SJSA1 (cell line): ENCODE measurements at regions not wholly inside any gene's neighbourhood (a gene's known extent, or its start where the extent isn't known, plus 50 kb on each side); places are given as distances from the start of the nearest gene placed in this dataset.
"Not testable (repeated sequence)": the region's sequence is repeated elsewhere in the genome, so short reads cannot be mapped to it uniquely, and the experiment has no call there.

Source experiments
- DNase-seq, 2 experiments: peaks; one replicate each; pipeline ENCODE4 v3.0.0-alpha.2; 2015 to 2020; ENCODE audit warnings: low spot score in 2 of 2, low read depth in 1 of 2
- H3K27ac ChIP-seq: fragments of 250-450 bp; sonication (Bioruptor Pico); 2 replicates; pipeline ENCODE4 v1.5.1; 2020; ENCODE audit warnings: mild to moderate bottlenecking, moderate library complexity
- H3K27me3 ChIP-seq: fragments of 250-450 bp; sonication (Bioruptor Pico); replicated peaks from 2 replicates; pipeline ENCODE4 v1.5.1; 2020; ENCODE audit warnings: mild to moderate bottlenecking, moderate library complexity
- H3K36me3 ChIP-seq: fragments of 250-450 bp; sonication (Bioruptor Pico); 2 replicates; pipeline ENCODE4 v1.5.1; 2020; ENCODE audit warnings: mild to moderate bottlenecking
- H3K4me1 ChIP-seq: fragments of 250-450 bp; sonication (Bioruptor Pico); replicated peaks from 2 replicates; pipeline ENCODE4 v1.6.1; 2021; ENCODE audit warnings: mild to moderate bottlenecking
- H3K4me3 ChIP-seq: fragments of 250-450 bp; sonication (Bioruptor Pico); 2 replicates; pipeline ENCODE4 v1.5.1; 2020; ENCODE audit warnings: mild to moderate bottlenecking
- H3K9me3 ChIP-seq: fragments of 250-450 bp; sonication (Bioruptor Pico); replicated peaks from 2 replicates; pipeline ENCODE4 v1.5.1; 2020; ENCODE audit warnings: mild to moderate bottlenecking

- H3K27me3 ChIP-seq: no peaks in the 10 kb centered on the region
- H3K36me3 ChIP-seq: no peaks in the 10 kb centered on the region
- no peak overlapping the region for H3K27ac ChIP-seq
- no peak overlapping the region for H3K4me3 ChIP-seq
- no peak for DNase-seq
- H3K9me3 ChIP-seq: no peaks in the 10 kb centered on the region
- no peaks in the 10 kb centered on the region for H3K4me1 ChIP-seq
Measured at GRCh38 chr17:33560165-33560564, 267.1 kb upstream of the ASIC2 start.

- Histone ChIP-seq H3K27me3 (no peaks in the 10 kb centered on the region), H3K4me1 (no peaks in the 10 kb centered on the region), H3K9me3 (no peaks in the 10 kb centered on the region), H3K36me3 (no peaks in the 10 kb centered on the region), H3K4me3 (no peak overlapping the region), H3K27ac (no peak overlapping the region)
- no peak for DNase-seq
Measured at GRCh38 chr17:33560871-33561270, 267.8 kb upstream of the ASIC2 start.

GRCh38 chr17:33561569-33562334 lies 268.7 kb upstream of the ASIC2 start:
- no peak for DNase-seq
- Histone ChIP-seq H3K27ac (no peak overlapping the region), H3K36me3 (no peaks in the 10 kb centered on the region), H3K4me1 (no peaks in the 10 kb centered on the region), H3K9me3 (no peaks in the 10 kb centered on the region), H3K27me3 (no peaks in the 10 kb centered on the region), H3K4me3 (no peak overlapping the region)

- no peaks in the 10 kb centered on the region for H3K27me3 ChIP-seq
- DNase-seq: no peak
- H3K27ac ChIP-seq: no peak overlapping the region
- no peaks in the 10 kb centered on the region for H3K9me3 ChIP-seq
- H3K36me3 ChIP-seq: no peaks in the 10 kb centered on the region
- H3K4me1 ChIP-seq: no peaks in the 10 kb centered on the region
- no peak overlapping the region for H3K4me3 ChIP-seq
Measured at GRCh38 chr17:33562792-33563191, 269.7 kb upstream of the ASIC2 start.

- no peak for DNase-seq
- Histone ChIP-seq H3K27me3 (no peaks in the 10 kb centered on the region), H3K4me1 (no peaks in the 10 kb centered on the region), H3K36me3 (no peaks in the 10 kb centered on the region), H3K27ac (no peak overlapping the region), H3K9me3 (no peaks in the 10 kb centered on the region), H3K4me3 (no peak overlapping the region)
Measured at GRCh38 chr17:33564146-33564545, 271.1 kb upstream of the ASIC2 start.

- Histone ChIP-seq H3K36me3 (no peaks in the 10 kb centered on the region), H3K4me1 (no peaks in the 10 kb centered on the region), H3K27me3 (no peaks in the 10 kb centered on the region), H3K9me3 (no peaks in the 10 kb centered on the region), H3K27ac (no peak overlapping the region), H3K4me3 (no peak overlapping the region)
- no peak for DNase-seq
Measured at GRCh38 chr17:33567223-33567622, 274.1 kb upstream of the ASIC2 start.

GRCh38 chr17:33572615-33573014 lies 279.5 kb upstream of the ASIC2 start:
- no peak for DNase-seq
- Histone ChIP-seq H3K4me1 (no peaks in the 10 kb centered on the region), H3K4me3 (no peak overlapping the region), H3K9me3 (no peaks in the 10 kb centered on the region), H3K27ac (no peak overlapping the region), H3K27me3 (no peaks in the 10 kb centered on the region), H3K36me3 (no peaks in the 10 kb centered on the region)

- no peaks in the 10 kb centered on the region for H3K27me3 ChIP-seq
- H3K4me3 ChIP-seq: no peak overlapping the region
- no peak overlapping the region for H3K27ac ChIP-seq
- no peaks in the 10 kb centered on the region for H3K4me1 ChIP-seq
- no peaks in the 10 kb centered on the region for H3K9me3 ChIP-seq
- DNase-seq: no peak
- no peaks in the 10 kb centered on the region for H3K36me3 ChIP-seq
Measured at GRCh38 chr17:33574942-33575445, 281.9 kb upstream of the ASIC2 start.

- not testable (repeated sequence) for DNase-seq, H3K36me3 ChIP-seq, H3K27me3 ChIP-seq, H3K4me3 ChIP-seq, H3K27ac ChIP-seq, H3K9me3 ChIP-seq, H3K4me1 ChIP-seq
Measured at GRCh38 chr17:33579740-33580139, 286.6 kb upstream of the ASIC2 start.

- no peaks in the 10 kb centered on the region for H3K4me1 ChIP-seq
- no peak for DNase-seq
Measured at GRCh38 chr17:33580215-33580614, 287.1 kb upstream of the ASIC2 start.

GRCh38 chr17:33582661-33583060 lies 289.6 kb upstream of the ASIC2 start:
- no peak for DNase-seq
- H3K27me3 ChIP-seq: no peaks in the 10 kb centered on the region
- no peaks in the 10 kb centered on the region for H3K9me3 ChIP-seq
- H3K27ac ChIP-seq: no peak overlapping the region
- no peak overlapping the region for H3K4me3 ChIP-seq
- no peaks in the 10 kb centered on the region for H3K36me3 ChIP-seq
- H3K4me1 ChIP-seq: no peaks in the 10 kb centered on the region

More at GRCh38 chr17:33580215-33580614, 287.1 kb upstream of the ASIC2 start:
- Histone ChIP-seq H3K27ac (no peak overlapping the region), H3K9me3 (no peaks in the 10 kb centered on the region), H3K27me3 (no peaks in the 10 kb centered on the region), H3K36me3 (no peaks in the 10 kb centered on the region), H3K4me3 (no peak overlapping the region)

GRCh38 chr17:33583518-33584417 lies 290.7 kb upstream of the ASIC2 start:
- no peaks in the 10 kb centered on the region for H3K27me3 ChIP-seq
- no peak overlapping the region for H3K4me3 ChIP-seq
- no peaks in the 10 kb centered on the region for H3K4me1 ChIP-seq
- H3K36me3 ChIP-seq: no peaks in the 10 kb centered on the region
- no peaks in the 10 kb centered on the region for H3K9me3 ChIP-seq
- DNase-seq: no peak
- H3K27ac ChIP-seq: no peak overlapping the region

- no peak overlapping the region for H3K27ac ChIP-seq
- H3K9me3 ChIP-seq: no peaks in the 10 kb centered on the region
- H3K36me3 ChIP-seq: no peaks in the 10 kb centered on the region
- no peak for DNase-seq
- H3K4me1 ChIP-seq: no peaks in the 10 kb centered on the region
- no peaks in the 10 kb centered on the region for H3K27me3 ChIP-seq
- no peak overlapping the region for H3K4me3 ChIP-seq
Measured at GRCh38 chr17:33593991-33594390, 300.9 kb upstream of the ASIC2 start.

- Histone ChIP-seq H3K27ac (no peak overlapping the region), H3K36me3 (no peaks in the 10 kb centered on the region)
Measured at GRCh38 chr17:33595828-33596227, 302.7 kb upstream of the ASIC2 start.

More at GRCh38 chr17:33595828-33596227, 302.7 kb upstream of the ASIC2 start:
- DNase-seq: no peak
- no peaks in the 10 kb centered on the region for H3K27me3 ChIP-seq
- H3K4me1 ChIP-seq: no peaks in the 10 kb centered on the region
- no peaks in the 10 kb centered on the region for H3K9me3 ChIP-seq
- no peak overlapping the region for H3K4me3 ChIP-seq
